NCI-H2171 (cell line): ENCODE measurements at regions not wholly inside any gene's neighbourhood (a gene's known extent, or its start where the extent isn't known, plus 50 kb on each side); places are given as distances from the start of the nearest gene placed in this dataset.
"Not testable (repeated sequence)": the region's sequence is repeated elsewhere in the genome, so short reads cannot be mapped to it uniquely, and the experiment has no call there.

Experiments
- DNase-seq: peaks from one replicate; lab custom pipeline; 2025; lab: John Stamatoyannopoulos, UW

- no peak for DNase-seq
These were observed 108.0 kb upstream of the KMT2C start for GRCh38 chr7:152543799-152544198.

DNA sequence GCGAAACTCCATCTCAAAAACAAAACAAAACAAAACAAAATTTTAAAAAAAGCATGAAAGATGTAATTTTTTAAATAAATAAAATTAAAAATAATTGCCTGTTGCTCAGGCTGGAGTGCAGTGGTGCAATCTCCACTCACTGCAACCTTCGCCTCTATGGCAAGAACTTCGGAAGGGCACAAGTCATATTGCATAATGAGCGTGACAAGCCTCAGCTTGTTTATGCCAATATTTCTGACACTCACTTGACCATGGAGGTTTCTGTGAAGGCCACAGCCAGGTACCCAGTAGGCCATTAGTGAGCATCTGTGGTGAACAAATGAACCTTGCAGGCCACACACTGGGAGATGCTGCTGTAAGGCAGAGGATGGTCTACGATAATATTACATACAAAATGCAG is 106.1 kb upstream of the KMT2C start:
- no peak for DNase-seq

DNA sequence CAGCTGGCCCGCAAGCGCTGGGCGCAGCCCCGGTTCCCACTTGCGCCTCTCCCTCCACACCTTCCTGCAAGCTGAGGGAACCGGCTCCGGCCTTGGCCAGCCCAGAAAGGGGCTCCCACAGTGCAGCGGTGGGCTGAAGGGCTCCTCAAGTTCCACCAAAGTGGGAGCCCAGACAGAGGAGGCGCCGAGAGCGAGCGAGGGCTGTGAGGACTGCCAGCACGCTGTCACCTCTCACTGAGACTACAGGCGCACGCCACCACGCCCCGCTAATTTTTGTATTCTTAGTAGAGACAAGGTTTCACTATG is 103.3 kb upstream of the KMT2C start:
- not testable (repeated sequence) for DNase-seq

- DNase-seq, result not testable (repeated sequence)
These were observed 102.8 kb upstream of the KMT2C start for GRCh38 chr7:152538346-152539189.

DNA sequence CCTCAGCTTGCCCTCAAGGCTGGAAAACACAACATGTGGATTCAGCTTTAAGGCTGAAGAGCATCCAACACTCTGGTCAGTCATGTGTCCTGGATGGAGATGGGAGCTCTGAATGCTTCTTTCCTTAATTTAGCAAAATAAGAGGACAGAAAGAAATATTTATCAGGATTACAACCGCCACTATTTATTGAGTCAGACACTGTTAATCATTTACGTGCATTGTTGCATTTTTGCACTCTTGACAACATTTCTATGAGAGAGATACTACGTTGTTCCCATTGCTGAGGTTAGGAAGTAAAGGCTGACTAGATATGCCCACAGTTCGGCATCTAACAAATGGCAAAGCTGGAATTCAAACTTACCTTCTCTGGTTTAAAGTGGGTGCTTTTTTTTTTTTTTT is 101.8 kb upstream of the KMT2C start:
- DNase-seq, result no peak

- DNase-seq, result no peak
These were observed 92.8 kb upstream of the KMT2C start for GRCh38 chr7:152528612-152529011.

- DNase-seq, result no peak
These were observed 91.8 kb upstream of the KMT2C start for GRCh38 chr7:152527610-152528032.

- no peak for DNase-seq
These were observed 88.1 kb upstream of the KMT2C start for GRCh38 chr7:152523916-152524315.

DNA sequence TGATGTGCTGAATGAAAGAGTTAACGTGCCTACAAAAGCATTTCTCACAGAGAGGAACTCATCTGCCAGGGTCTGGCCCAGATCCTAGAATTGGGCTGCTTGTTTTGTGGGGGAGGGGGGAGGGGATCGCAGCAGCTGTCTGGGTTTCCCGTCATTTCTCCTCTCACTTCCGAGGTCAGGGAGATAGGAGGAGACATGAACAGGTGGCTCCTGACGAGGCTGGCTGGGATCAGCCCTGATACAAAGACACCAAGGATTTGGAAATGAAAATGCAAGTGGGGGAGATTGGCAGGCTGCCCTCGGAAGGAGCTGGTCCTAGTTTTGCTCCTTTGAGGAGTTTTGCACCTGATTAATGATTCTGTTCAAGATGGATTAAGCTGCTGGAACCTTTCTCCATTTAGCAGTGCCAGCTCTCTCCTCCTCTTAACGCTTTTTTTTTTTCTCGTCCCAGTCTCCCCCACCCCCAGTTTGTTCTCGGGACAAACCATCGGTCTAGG is 86.8 kb upstream of the KMT2C start:
- peak; percentile 95 for DNase-seq

DNA sequence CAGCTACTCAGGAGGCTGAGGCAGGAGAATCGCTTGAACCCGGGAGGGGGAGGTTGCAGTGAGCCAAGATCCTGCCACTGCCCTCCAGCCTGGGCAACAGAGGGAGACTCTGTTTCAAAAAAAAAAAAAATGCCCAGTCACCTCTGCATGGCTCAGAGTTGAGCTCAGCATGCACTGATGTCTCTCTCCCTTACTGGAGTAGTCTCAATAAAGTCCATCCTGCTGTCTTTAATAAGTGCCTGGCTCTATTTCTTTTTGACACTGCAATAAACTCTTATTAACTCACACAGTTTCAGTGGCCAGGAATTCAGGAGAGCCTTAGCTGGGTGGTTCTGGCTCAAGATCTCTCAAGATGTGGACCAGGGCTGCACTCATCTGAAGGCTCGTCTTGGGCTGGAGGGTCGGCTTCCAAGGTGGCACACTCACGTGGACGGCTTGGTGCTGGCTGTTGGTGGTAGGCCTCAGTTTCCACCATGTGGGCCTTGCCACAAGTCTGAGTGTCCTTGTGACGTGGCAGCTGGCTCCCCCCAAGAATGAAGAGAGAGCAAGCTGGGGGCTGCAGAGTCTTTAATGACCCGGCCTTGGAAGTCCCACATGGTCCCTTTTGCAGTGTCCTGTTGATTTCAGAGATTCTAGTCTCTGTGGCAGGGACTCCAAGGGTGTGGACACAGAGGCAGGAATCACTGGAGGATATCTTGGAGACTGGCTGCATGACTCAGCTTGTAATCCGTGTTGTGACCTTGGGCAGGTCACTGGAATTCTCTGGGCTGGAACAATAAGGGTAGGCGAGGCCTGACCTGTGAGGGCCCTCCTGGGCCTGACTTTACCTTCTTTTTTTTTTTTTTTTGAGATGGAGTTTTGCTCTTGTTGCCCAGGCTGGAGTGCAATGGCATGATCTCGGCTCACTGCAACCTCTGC is 85.9 kb upstream of the KMT2C start:
- no peak for DNase-seq

DNA sequence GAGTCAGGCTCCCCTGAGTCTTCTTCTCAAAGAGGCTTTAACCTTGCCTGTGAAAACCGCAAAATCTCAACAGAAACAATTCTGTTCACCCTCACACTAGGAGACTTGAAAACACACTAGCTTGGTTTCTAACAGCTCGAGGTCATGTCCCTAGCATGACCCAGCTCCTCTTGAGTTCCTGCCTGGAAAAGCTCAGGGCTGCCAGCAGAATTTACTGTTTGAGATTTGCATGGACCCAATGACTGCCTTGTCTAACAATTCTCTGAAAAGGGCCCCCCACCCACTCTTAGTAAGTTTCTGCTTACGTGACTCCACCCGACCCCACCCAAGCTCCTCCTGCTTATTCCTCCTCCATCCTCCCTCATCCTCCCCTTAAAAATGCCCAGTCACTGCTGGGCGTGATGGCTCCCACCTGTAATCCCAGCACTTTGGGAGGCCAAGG is 85.1 kb upstream of the KMT2C start:
- no peak for DNase-seq

DNA sequence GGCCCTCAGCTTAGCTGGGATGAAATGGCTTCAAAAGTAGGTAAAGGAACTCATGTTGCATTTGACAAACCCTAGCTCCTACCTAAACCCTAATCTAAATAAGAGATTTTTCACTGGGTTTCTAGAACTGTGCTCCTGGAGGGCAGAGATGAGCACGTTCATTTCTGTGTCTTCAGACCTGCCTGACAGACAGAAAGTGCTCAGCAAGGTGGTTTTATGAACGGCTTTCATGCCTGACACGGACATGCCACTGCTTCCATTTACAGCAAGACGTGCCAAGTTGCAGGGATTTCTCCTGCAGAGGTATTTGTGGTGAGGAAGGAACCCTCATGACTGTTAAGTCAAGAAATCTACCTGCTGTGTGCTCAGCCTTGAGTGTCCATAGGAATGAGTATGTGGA is 83.5 kb upstream of the KMT2C start:
- no peak for DNase-seq

DNA sequence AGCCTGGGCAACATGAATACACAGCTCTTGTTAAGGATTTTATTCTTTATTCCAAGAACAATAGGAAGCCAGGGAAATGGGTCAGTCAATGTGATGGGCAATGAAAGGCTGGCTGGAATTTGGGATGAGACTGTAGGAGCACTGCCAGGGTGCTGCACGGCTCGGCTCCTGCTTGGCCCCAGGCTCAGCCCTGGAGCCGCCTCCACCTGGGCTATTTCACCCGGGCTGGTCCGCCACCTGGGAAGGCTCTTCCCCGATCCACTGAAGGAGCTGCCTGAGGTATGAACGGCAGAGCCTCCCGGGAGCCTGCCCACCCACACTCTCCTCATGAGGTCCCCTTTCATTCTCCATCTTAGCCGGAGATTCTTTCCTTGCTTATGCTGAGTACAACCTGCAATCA is 80.4 kb upstream of the KMT2C start:
- DNase-seq, result no peak

DNA sequence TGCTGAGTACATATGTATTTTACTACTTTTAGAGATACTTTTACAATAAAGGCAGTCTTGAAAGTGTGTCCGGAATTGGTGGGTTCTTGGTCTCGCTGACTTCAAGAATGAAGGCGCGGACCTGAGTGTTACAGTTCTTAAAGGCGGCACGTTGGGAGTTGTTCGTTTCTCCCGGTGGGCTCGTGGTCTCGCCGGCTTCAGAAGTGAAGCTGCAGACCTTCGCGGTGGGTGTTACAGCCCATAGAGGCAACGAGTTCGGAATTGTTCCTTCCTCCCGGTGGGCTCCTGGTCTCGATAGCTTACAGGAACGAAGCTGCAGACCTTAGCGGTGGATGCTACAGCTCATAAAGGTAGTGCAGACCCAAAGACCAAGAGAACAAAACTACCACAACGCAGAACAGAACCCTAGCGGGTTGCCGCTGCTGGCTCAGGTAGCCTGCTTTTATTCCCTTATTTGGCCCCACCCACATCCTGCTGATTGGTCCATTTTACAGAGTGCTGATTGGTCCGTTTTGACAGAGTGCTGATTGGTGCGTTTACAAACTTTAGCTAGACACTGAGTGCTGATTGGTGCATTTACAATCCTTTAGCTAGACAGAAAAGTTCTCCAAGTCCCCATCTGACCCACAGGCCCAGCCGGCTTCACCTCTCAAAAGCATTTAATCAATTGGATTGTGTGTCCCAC is 79.6 kb upstream of the KMT2C start:
- not testable (repeated sequence) for DNase-seq

- DNase-seq, result no peak
These were observed 78.9 kb upstream of the KMT2C start for GRCh38 chr7:152514771-152515105.

GRCh38 chr7:152513861-152514770 is 78.3 kb upstream of the KMT2C start:
- no peak for DNase-seq

GRCh38 chr7:152512706-152513105 is 76.9 kb upstream of the KMT2C start:
- DNase-seq, result no peak

DNA sequence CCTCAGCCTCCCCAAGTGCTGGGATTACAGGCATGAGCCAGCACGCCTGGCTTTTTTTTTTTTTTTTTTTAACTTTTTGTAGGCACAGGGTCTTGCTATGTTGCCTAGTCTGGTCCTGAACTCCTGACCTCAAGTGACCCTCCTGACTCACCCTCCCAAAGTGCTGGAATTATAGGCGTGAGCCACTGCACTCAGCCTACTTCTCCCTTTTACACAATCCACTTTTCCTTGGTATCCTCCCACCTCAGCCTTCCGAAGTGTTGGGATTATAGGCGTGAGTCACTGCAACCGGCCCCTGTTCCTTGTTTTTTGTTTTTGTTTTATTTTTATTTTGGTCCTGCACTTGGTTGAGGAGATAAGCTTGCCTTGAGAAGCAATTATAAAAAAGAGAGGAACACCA is 75.9 kb upstream of the KMT2C start:
- DNase-seq, result no peak

- no peak for DNase-seq
These were observed 72.9 kb upstream of the KMT2C start for GRCh38 chr7:152508701-152509100.

GRCh38 chr7:152505606-152506005 is 69.8 kb upstream of the KMT2C start:
- no peak for DNase-seq

DNA sequence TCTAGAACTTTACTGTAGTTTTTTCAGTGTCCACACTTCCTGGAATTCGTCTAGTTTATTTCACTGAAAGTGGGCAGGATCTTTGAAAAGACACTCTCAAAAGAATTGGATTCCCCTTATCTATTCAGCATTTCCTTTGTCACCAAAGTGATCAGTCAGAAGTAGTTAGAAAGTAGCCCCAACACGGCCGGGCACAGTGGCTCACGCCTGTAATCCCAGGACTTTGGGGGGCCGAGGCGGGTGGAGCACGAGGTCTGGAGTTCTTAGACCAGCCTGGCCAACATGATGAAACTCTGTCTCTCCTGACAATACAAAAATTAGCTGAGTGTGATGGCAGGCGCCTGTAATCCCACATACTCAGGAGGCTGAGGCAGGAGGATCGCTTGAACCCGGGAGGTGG is 69.0 kb upstream of the KMT2C start:
- DNase-seq, result no peak
